ENCODE measurements at regions not wholly inside any gene's neighbourhood (a gene's known extent, or its start where the extent isn't known, plus 50 kb on each side); places are given as distances from the start of the nearest gene placed in this dataset.

DNA sequence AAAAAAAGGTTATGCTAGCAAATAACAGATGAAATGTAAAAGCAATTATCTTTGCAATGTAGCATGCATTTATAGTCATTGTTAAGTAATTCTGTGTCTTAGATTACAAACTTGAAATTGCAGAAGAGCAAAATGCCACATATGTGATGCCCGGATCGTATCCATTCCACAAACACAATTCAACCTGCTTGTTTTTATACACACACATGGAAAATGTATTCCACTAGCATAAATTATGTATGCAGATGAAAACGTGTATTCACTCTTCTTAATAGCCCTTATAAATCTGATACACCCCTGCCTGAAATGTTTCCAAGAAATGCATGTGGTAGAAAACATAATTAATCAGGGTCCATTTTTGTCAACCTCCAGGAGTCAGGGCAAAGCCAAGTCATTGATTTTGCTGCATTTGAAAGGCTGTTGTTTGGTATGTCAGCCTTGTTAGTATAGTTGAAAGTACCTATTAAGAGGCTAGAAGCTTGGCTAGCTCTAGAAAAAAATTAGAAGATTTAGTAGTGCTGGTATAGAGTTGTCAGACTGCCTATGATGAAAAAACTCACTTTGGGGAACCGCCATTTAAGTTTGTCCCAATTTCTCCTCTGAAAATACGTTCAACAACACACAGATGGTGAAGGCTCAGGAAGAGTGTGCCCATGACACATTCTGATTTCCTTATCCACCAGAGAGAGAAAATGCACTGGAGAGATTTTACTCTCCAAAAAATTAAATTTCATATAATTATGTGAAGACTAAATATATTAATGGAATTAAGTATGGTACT is 69.2 kb upstream of the TMC3 start:
- no peak for DNase-seq (ENCODE audit: insufficient read length, low spot score)
- no peak for TF ChIP-seq POLR2A (IDR thresholded peaks at IDR 0.05; ENCODE audit: low read depth, low read length)
- no peak for TF ChIP-seq SPI1 (IDR thresholded peaks at IDR 0.05; ENCODE audit: low read depth, low read length)
- no peak for TF ChIP-seq POU2F2 (IDR thresholded peaks at IDR 0.05; ENCODE audit: low read depth, low read length)
- no peak for TF ChIP-seq PAX5 (IDR thresholded peaks at IDR 0.05; ENCODE audit: insufficient read depth, low read length, severe bottlenecking)
- TF ChIP-seq TAF1 (IDR thresholded peaks at IDR 0.05; ENCODE audit: low read depth, low read length) = no peak
- TF ChIP-seq POLR2AphosphoS5 (IDR thresholded peaks at IDR 0.05; ENCODE audit: low read depth, low read length) = no peak
- no peak for FAIRE-seq

GRCh38 chr15:81442454-81442853 is 68.4 kb upstream of the TMC3 start:
- TF ChIP-seq POU2F2 (IDR thresholded peaks at IDR 0.05; ENCODE audit: low read depth, low read length) = no peak
- no peak for TF ChIP-seq POLR2A (IDR thresholded peaks at IDR 0.05; ENCODE audit: low read depth, low read length)
- TF ChIP-seq PAX5 (IDR thresholded peaks at IDR 0.05; ENCODE audit: insufficient read depth, low read length, severe bottlenecking) = no peak
- TF ChIP-seq SPI1 (IDR thresholded peaks at IDR 0.05; ENCODE audit: low read depth, low read length) = no peak
- TF ChIP-seq POLR2AphosphoS5 (IDR thresholded peaks at IDR 0.05; ENCODE audit: low read depth, low read length) = no peak
- TF ChIP-seq TAF1 (IDR thresholded peaks at IDR 0.05; ENCODE audit: low read depth, low read length) = no peak
- no peak for FAIRE-seq
- DNase-seq (ENCODE audit: insufficient read length, low spot score) = no peak

GRCh38 chr15:81434851-81435250 is 60.8 kb upstream of the TMC3 start:
- FAIRE-seq (no peak), DNase-seq (ENCODE audit: insufficient read length, low spot score) (no peak)
- no peak for TF ChIP-seq POLR2A (IDR thresholded peaks at IDR 0.05; ENCODE audit: low read depth, low read length)
- no peak for TF ChIP-seq SPI1 (IDR thresholded peaks at IDR 0.05; ENCODE audit: low read depth, low read length)
- TF ChIP-seq POLR2AphosphoS5 (IDR thresholded peaks at IDR 0.05; ENCODE audit: low read depth, low read length) = no peak

GRCh38 chr15:81433462-81433861 is 59.4 kb upstream of the TMC3 start:
- DNase-seq (ENCODE audit: insufficient read length, low spot score) = no peak
- TF ChIP-seq POLR2AphosphoS5 (IDR thresholded peaks at IDR 0.05; ENCODE audit: low read depth, low read length) = no peak
- no peak for TF ChIP-seq PAX5 (IDR thresholded peaks at IDR 0.05; ENCODE audit: insufficient read depth, low read length, severe bottlenecking)
- FAIRE-seq = no peak

DNA sequence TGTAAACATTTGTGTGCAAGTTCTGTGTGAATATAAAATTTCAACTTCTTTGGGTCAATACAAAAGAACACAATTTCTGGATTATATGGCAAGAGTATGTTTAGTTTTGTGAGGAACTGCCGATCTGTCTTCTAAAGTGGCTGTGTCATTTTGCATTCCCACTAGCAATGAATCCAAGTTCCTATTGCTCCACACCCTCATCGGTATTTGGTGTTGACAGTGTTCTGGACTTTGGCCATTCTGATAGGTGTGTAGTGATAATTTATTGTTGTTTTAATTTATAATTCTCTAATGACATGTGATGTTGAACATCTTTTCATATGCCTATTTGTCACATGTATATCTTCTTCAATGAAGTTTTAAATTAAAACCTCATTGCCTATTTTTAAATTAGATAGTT is 58.2 kb upstream of the TMC3 start:
- TF ChIP-seq POLR2AphosphoS5 (IDR thresholded peaks at IDR 0.05; ENCODE audit: low read depth, low read length) = no peak
- no peak for TF ChIP-seq POU2F2 (IDR thresholded peaks at IDR 0.05; ENCODE audit: low read depth, low read length)
- TF ChIP-seq TAF1 (IDR thresholded peaks at IDR 0.05; ENCODE audit: low read depth, low read length) = no peak
- no peak for TF ChIP-seq POLR2A (IDR thresholded peaks at IDR 0.05; ENCODE audit: low read depth, low read length)
- TF ChIP-seq PAX5 (IDR thresholded peaks at IDR 0.05; ENCODE audit: insufficient read depth, low read length, severe bottlenecking) = no peak
- no peak for TF ChIP-seq SPI1 (IDR thresholded peaks at IDR 0.05; ENCODE audit: low read depth, low read length)
- FAIRE-seq (no peak), DNase-seq (ENCODE audit: insufficient read length, low spot score) (no peak)

DNA sequence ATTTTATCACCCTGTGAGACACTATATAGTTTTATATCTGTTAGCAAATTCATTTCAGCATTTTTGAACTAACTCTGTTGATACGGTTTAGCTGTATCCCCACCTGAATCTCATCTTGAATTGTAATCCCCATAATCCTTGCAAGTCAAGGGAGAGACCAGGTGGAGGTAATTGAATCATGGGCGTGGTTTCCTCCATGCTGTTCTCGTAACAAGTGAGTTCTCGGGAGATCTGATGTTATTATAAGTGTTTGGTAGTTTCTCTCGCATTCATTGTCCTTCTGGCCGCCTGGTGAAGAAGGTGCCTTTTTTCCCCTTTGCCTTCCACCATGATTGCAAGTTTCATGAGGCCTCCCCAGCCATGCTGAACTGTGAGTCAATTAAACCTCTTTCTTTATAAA is 53.2 kb upstream of the TMC3 start:
- no peak for FAIRE-seq
- no peak for DNase-seq (ENCODE audit: insufficient read length, low spot score)
- TF ChIP-seq POU2F2 (IDR thresholded peaks at IDR 0.05; ENCODE audit: low read depth, low read length) (no peak), SPI1 (IDR thresholded peaks at IDR 0.05; ENCODE audit: low read depth, low read length) (no peak), POLR2A (IDR thresholded peaks at IDR 0.05; ENCODE audit: low read depth, low read length) (no peak), POLR2AphosphoS5 (IDR thresholded peaks at IDR 0.05; ENCODE audit: low read depth, low read length) (no peak)

DNA sequence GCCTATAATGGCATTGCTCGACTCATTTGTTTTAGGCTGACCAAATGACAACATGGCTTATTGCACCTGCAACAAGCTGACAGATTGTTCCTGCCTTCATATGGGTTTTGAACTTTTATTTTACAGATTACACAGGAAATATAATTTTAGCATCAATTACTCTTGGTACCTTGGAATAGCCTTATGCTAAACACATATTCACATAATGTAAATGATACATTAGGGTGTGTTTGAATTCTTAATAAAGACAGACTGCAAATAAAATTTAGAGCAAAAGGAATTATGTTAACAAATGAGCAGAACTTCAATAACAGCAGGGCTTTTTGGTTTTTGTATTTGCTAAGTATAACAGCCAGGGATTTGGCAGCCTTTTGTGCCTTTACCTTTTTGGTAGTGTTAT is 51.9 kb upstream of the TMC3 start:
- DNase-seq (ENCODE audit: insufficient read length, low spot score) (no peak), FAIRE-seq (no peak)
- TF ChIP-seq PAX5 (IDR thresholded peaks at IDR 0.05; ENCODE audit: insufficient read depth, low read length, severe bottlenecking) (no peak), POLR2AphosphoS5 (IDR thresholded peaks at IDR 0.05; ENCODE audit: low read depth, low read length) (no peak), SPI1 (IDR thresholded peaks at IDR 0.05; ENCODE audit: low read depth, low read length) (no peak), TAF1 (IDR thresholded peaks at IDR 0.05; ENCODE audit: low read depth, low read length) (no peak), POU2F2 (IDR thresholded peaks at IDR 0.05; ENCODE audit: low read depth, low read length) (no peak), POLR2A (IDR thresholded peaks at IDR 0.05; ENCODE audit: low read depth, low read length) (no peak)

Measured in GM12891 (cell line).